HepG2 (cell line): ENCODE measurements at regions not wholly inside any gene's neighbourhood (a gene's known extent, or its start where the extent isn't known, plus 50 kb on each side); places are given as distances from the start of the nearest gene placed in this dataset.

Source experiments
- ADNP ChIP-seq: sonication (generic); formaldehyde crosslinking; IDR thresholded peaks from 2 replicates; pipeline ENCODE4 v1.4.0; 2020; ENCODE audit warnings: missing genetic modification reagents
- ATAD3A ChIP-seq: sonication (generic); formaldehyde crosslinking; IDR thresholded peaks from 2 replicates; pipeline ENCODE4 v1.4.0; 2020; ENCODE audit warnings: missing genetic modification reagents
- CCDC6 ChIP-seq: sonication (generic); formaldehyde crosslinking; IDR thresholded peaks from 2 replicates; pipeline ENCODE4 v1.8.1; 2022; ENCODE audit warnings: mild to moderate bottlenecking, missing genetic modification reagents, moderate library complexity
- CREBL2 ChIP-seq: sonication (generic); formaldehyde crosslinking; IDR thresholded peaks from 2 replicates; pipeline ENCODE4 v1.8.1; 2023; ENCODE audit warnings: missing genetic modification reagents, mild to moderate bottlenecking, borderline replicate concordance
- EP300 ChIP-seq, 3 experiments: sonication (generic) in 1 of 3; formaldehyde crosslinking in 1 of 3; IDR thresholded peaks; 2 replicates each; pipeline versions ENCODE4 v1.5.1 to v1.6.1; 2011 to 2020; ENCODE audit warnings: low read depth in 2 of 3, low read length in 2 of 3, borderline replicate concordance in 1 of 3, improper control_type of control experiment in 1 of 3, mild to moderate bottlenecking in 1 of 3, missing genetic modification reagents in 1 of 3, moderate library complexity in 1 of 3
- HHEX ChIP-seq: IDR thresholded peaks from 2 replicates; pipeline ENCODE4 v1.6.1; 2016; ENCODE audit warnings: control low read depth
- LCORL ChIP-seq, 2 experiments: fragments of 450-650 bp in 1 of 2; sonication (generic) in 1 of 2; formaldehyde crosslinking in 1 of 2; IDR thresholded peaks; 2 replicates each; pipeline versions ENCODE4 v1.5.0 to v1.6.1; 2017 to 2020; ENCODE audit warnings: antibody characterized with exemption in 1 of 2, missing genetic modification reagents in 1 of 2
- MEF2D ChIP-seq: sonication (generic); formaldehyde crosslinking; IDR thresholded peaks from 2 replicates; pipeline ENCODE4 v1.5.1; 2020; ENCODE audit warnings: mild to moderate bottlenecking, missing genetic modification reagents
- MYC ChIP-seq: sonication (generic); formaldehyde crosslinking; IDR thresholded peaks from 2 replicates; pipeline ENCODE4 v1.9.0; 2021; ENCODE audit warnings: missing genetic modification reagents, borderline replicate concordance
- NCOR1 ChIP-seq: fragments of 200-600 bp; sonication (generic); IDR thresholded peaks from 2 replicates; pipeline ENCODE4 v1.7.0; 2017; ENCODE audit warnings: antibody characterized with exemption, low read length, borderline replicate concordance
- NFIC ChIP-seq: IDR thresholded peaks from 2 replicates; pipeline ENCODE4 v1.6.1; 2012; ENCODE audit warnings: mild to moderate bottlenecking, low read length, inconsistent platforms
- RFXAP ChIP-seq: sonication (generic); formaldehyde crosslinking; IDR thresholded peaks from 2 replicates; pipeline ENCODE4 v1.4.0; 2020; ENCODE audit warnings: missing genetic modification reagents, borderline replicate concordance
- SETDB1 ChIP-seq: sonication (generic); formaldehyde crosslinking; IDR thresholded peaks from 2 replicates; pipeline ENCODE4 v1.5.1; 2020; ENCODE audit warnings: missing genetic modification reagents, mild to moderate bottlenecking, borderline replicate concordance
- SKI ChIP-seq: fragments of 450-650 bp; IDR thresholded peaks from one replicate; pipeline ENCODE4 v1.6.1; 2018; ENCODE audit warnings: mild to moderate bottlenecking; ENCODE audit not compliant: partially characterized antibody
- SNAI1 ChIP-seq: sonication (generic); formaldehyde crosslinking; IDR thresholded peaks from 2 replicates; pipeline ENCODE4 v1.5.0; 2020; ENCODE audit warnings: mild to moderate bottlenecking, missing genetic modification reagents, borderline replicate concordance
- SNAPC2 ChIP-seq: sonication (generic); formaldehyde crosslinking; IDR thresholded peaks from 2 replicates; pipeline ENCODE4 v1.8.1; 2022; ENCODE audit warnings: mild to moderate bottlenecking, missing genetic modification reagents
- TEAD3 ChIP-seq: optimal IDR thresholded peaks from 2 replicates; pipeline ENCODE3; 2016; ENCODE audit warnings: borderline replicate concordance
- ZFP41 ChIP-seq: sonication (generic); formaldehyde crosslinking; IDR thresholded peaks from 2 replicates; pipeline ENCODE4 v1.4.0; 2020; ENCODE audit warnings: mild to moderate bottlenecking, missing genetic modification reagents, borderline replicate concordance
- ZMYM2 ChIP-seq: sonication (generic); formaldehyde crosslinking; IDR thresholded peaks from 2 replicates; pipeline ENCODE4 v1.8.0; 2022; ENCODE audit warnings: mild to moderate bottlenecking, missing genetic modification reagents
- ZNF251 ChIP-seq: sonication (generic); formaldehyde crosslinking; IDR thresholded peaks from 2 replicates; pipeline ENCODE4 v1.9.0; 2021; ENCODE audit warnings: mild to moderate bottlenecking, missing genetic modification reagents
- ZNF556 ChIP-seq: sonication (generic); formaldehyde crosslinking; IDR thresholded peaks from 2 replicates; pipeline ENCODE4 v1.4.0; 2020; ENCODE audit warnings: mild to moderate bottlenecking, missing genetic modification reagents, borderline replicate concordance
- ZNF589 ChIP-seq: sonication (generic); formaldehyde crosslinking; conservative IDR thresholded peaks from 2 replicates; pipeline ENCODE4 v1.8.0; 2022; ENCODE audit warnings: mild to moderate bottlenecking, moderate library complexity, missing genetic modification reagents
- ZNF614 ChIP-seq: IDR thresholded peaks from 2 replicates; pipeline ENCODE4 v1.6.1; 2018; ENCODE audit warnings: missing biosample characterization, missing genetic modification reagents, inconsistent platforms, borderline replicate concordance
- ZNF619 ChIP-seq: sonication (generic); formaldehyde crosslinking; IDR thresholded peaks from 2 replicates; pipeline ENCODE4 v1.4.0; 2020; ENCODE audit warnings: mild to moderate bottlenecking, missing genetic modification reagents
- ZNF709 ChIP-seq: sonication (generic); formaldehyde crosslinking; IDR thresholded peaks from 2 replicates; pipeline ENCODE4 v1.5.0; 2020; ENCODE audit warnings: mild to moderate bottlenecking, missing genetic modification reagents
- ZNF710 ChIP-seq: sonication (generic); formaldehyde crosslinking; IDR thresholded peaks from 2 replicates; pipeline ENCODE4 v1.5.0; 2020; ENCODE audit warnings: mild to moderate bottlenecking, missing genetic modification reagents, borderline replicate concordance
- ZNF770 ChIP-seq: sonication (generic); formaldehyde crosslinking; IDR thresholded peaks from 2 replicates; pipeline ENCODE4 v1.5.0; 2020; ENCODE audit warnings: mild to moderate bottlenecking, missing genetic modification reagents
- ZSCAN29 ChIP-seq: sonication (generic); formaldehyde crosslinking; conservative IDR thresholded peaks from 2 replicates; pipeline ENCODE4 v1.4.0; 2020; ENCODE audit warnings: mild to moderate bottlenecking, missing genetic modification reagents
- TF ChIP-seq, protein P1 (sequence below): sonication (generic); formaldehyde crosslinking; IDR thresholded peaks from 2 replicates; pipeline ENCODE4 v1.4.0; 2020; ENCODE audit warnings: missing genetic modification reagents

- TF ChIP-seq ZNF710 = no peak; the same call in 1 of the 2 replicates
- no peak for TF ChIP-seq ZNF251 (CRISPR knock-in tag)
- no peak for TF ChIP-seq RFXAP
- TF ChIP-seq, protein P1, sequence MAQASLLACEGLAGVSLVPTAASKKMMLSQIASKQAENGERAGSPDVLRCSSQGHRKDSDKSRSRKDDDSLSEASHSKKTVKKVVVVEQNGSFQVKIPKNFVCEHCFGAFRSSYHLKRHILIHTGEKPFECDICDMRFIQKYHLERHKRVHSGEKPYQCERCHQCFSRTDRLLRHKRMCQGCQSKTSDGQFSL = no peak
- TF ChIP-seq SETDB1 = no peak
- TF ChIP-seq ZNF556 (CRISPR knock-in tag) = no peak
- no peak for TF ChIP-seq ZNF770 (CRISPR knock-in tag)
- no peak for TF ChIP-seq CCDC6 (CRISPR knock-in tag)
- TF ChIP-seq NCOR1 = no peak
- TF ChIP-seq ADNP (CRISPR knock-in tag) = no peak
- 0 out of 2 replicates have a peak, but pooled peaks have one; percentile 19 for TF ChIP-seq ZNF614
- no peak for TF ChIP-seq ZFP41 (CRISPR knock-in tag)
- no peak for TF ChIP-seq ZNF709 (CRISPR knock-in tag)
- no peak for TF ChIP-seq ZNF619 (CRISPR knock-in tag)
- no peak for TF ChIP-seq ZNF589
- TF ChIP-seq CREBL2 (CRISPR knock-in tag) = no peak
- no peak for TF ChIP-seq HHEX (CRISPR knock-in tag)
- TF ChIP-seq ZSCAN29 (CRISPR knock-in tag) = no peak
- no peak for TF ChIP-seq ATAD3A (CRISPR knock-in tag)
- peak; percentile 47; the same call in 1 of the 2 replicates for TF ChIP-seq NFIC
- no peak for TF ChIP-seq TEAD3
- TF ChIP-seq ZMYM2 (CRISPR knock-in tag) = no peak
- no peak for TF ChIP-seq SKI
- no peak for TF ChIP-seq SNAI1 (CRISPR knock-in tag)
- TF ChIP-seq LCORL (IDR thresholded peaks at IDR 0.05) = no peak
- TF ChIP-seq LCORL (CRISPR knock-in tag; IDR thresholded peaks at IDR 0.05) = no peak
- peak; percentile 55; the same call in 1 of the 2 replicates for TF ChIP-seq MEF2D (CRISPR knock-in tag)
- TF ChIP-seq EP300 (IDR thresholded peaks at IDR 0.05; ENCODE audit: low read depth in 2 of 2, low read length in 2 of 2) = peak in 1 of 2 experiments; percentile 76; a peak in 2 of 4 replicates
- TF ChIP-seq EP300 (CRISPR knock-in tag; IDR thresholded peaks at IDR 0.05; ENCODE audit: borderline replicate concordance) = no peak
- no peak for TF ChIP-seq SNAPC2 (CRISPR knock-in tag)
- TF ChIP-seq MYC (CRISPR knock-in tag) = no peak
Measured at GRCh38 chr4:104128850-104129213, 365.9 kb downstream of the CXXC4 start (continued).
